WI38 (cell line): ENCODE measurements at regions not wholly inside any gene's neighbourhood (a gene's known extent, or its start where the extent isn't known, plus 50 kb on each side); places are given as distances from the start of the nearest gene placed in this dataset.
"Not testable (repeated sequence)": the region's sequence is repeated elsewhere in the genome, so short reads cannot be mapped to it uniquely, and the experiment has no call there.

Experiments
- H3K4me3 ChIP-seq: 2 replicates; pipeline ENCODE4 v1.5.1; 2011; ENCODE audit warnings: low read depth, mild to moderate bottlenecking, control low read depth, low read length
- TF ChIP-seq, protein P1 (sequence below): IDR thresholded peaks from 2 replicates; pipeline ENCODE4 v1.5.1; 2012; ENCODE audit warnings: low read depth, mild to moderate bottlenecking, control low read depth, low read length

DNA sequence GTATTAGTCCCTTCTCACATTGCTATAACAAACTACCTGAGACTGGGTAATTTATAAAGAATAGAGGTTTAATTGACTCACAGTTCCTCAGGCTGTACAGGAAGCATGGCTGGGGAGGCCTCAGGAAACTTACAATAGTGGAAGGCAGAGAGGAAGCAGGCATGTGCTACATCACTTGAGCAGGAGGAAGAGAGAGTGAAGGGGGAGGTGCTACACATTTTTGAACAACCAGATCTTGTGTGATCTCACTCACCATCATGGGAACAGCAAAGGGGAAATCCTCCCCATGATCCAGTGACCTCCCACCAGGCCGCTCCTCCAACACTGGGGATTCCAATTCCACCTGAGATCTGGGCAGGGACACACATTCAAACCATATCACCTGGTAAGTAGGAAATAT is 630.6 kb downstream of the QKI start:
- TF ChIP-seq, protein P1, sequence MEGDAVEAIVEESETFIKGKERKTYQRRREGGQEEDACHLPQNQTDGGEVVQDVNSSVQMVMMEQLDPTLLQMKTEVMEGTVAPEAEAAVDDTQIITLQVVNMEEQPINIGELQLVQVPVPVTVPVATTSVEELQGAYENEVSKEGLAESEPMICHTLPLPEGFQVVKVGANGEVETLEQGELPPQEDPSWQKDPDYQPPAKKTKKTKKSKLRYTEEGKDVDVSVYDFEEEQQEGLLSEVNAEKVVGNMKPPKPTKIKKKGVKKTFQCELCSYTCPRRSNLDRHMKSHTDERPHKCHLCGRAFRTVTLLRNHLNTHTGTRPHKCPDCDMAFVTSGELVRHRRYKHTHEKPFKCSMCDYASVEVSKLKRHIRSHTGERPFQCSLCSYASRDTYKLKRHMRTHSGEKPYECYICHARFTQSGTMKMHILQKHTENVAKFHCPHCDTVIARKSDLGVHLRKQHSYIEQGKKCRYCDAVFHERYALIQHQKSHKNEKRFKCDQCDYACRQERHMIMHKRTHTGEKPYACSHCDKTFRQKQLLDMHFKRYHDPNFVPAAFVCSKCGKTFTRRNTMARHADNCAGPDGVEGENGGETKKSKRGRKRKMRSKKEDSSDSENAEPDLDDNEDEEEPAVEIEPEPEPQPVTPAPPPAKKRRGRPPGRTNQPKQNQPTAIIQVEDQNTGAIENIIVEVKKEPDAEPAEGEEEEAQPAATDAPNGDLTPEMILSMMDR, result no peak
- H3K4me3 ChIP-seq, result no peak overlapping the region

DNA sequence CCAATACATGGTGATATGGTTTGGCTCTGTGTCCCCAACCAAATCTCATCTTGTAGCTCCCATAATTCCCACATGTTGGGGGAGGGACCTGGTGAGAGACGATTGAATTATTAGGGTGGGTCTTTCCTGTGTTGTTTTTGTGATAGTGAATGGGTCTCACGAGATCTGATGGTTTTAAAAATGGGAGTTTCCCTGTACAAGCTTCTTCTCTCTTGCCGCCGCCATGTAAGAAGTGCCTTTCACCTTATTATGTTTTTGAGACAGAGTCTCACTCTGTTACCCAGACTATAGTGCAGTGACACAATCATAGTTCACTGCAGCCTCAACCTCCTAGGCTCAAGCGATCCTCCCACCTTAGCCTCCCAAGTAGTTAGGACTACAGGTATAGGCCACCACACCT is 629.1 kb downstream of the QKI start:
- H3K4me3 ChIP-seq, result not testable (repeated sequence)

DNA sequence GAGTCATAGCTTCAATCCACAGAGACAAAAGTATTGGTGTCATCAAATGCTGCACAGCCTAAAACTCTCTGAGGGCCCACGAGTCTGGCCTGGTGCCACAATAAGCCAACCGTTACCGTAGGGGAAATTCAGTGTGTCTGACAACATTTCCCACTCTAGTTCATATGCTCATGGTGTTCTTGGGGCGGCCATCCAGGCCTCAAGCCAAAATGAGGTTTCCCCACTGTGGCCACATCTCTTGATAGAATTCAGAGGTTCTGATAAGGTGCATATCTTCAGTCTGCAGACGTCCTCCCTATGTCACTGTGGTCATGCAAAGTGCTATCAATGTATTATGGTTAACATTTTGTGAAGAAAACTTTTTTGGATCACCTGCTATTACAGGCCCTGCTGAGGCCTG is 627.7 kb downstream of the QKI start:
- TF ChIP-seq, protein P1, result no peak
- H3K4me3 ChIP-seq, result no peak overlapping the region

DNA sequence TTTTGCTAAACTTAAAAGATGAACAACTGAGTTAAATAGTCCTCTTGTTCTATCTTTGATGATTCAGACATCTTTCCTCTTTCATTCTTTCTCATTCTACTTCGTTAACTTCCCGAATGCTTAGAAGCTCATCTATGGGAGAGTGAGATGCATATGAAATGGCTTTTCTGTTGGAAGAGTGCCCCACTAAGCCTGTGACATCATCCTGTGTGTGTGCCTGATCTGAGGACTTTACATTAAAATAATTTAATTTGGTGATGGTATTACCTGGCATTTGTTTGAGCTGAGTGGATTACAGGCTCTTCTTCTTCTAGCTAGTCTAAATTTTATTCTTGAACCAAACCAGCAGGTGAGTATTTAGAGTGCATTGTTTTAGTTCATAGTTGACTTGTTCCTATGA is 626.5 kb downstream of the QKI start:
- TF ChIP-seq, protein P1, result no peak
- H3K4me3 ChIP-seq, result no peak overlapping the region

DNA sequence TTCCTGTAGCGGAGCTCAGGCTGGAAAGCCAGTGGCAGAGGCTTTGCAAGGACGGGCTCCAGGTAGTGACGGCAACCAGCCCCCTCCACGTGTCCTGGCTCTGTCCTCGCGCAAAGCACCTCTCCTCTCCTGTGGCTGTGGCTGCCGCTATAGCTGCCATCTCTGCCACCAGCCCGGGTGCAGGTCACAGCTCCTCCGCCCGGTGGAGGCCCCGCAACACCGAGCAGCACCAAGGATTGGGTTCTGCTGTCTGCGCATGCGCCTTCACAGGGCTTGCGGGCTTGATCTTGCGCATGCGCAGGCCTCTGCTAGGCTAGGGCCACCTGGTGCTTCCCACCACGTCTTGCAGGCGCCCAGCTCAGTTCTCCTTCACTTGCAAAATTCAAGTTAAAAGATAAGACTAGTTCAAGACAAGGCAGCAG is 625.4 kb downstream of the QKI start:
- TF ChIP-seq, protein P1, result no peak
- H3K4me3 ChIP-seq, result no peak overlapping the region

DNA sequence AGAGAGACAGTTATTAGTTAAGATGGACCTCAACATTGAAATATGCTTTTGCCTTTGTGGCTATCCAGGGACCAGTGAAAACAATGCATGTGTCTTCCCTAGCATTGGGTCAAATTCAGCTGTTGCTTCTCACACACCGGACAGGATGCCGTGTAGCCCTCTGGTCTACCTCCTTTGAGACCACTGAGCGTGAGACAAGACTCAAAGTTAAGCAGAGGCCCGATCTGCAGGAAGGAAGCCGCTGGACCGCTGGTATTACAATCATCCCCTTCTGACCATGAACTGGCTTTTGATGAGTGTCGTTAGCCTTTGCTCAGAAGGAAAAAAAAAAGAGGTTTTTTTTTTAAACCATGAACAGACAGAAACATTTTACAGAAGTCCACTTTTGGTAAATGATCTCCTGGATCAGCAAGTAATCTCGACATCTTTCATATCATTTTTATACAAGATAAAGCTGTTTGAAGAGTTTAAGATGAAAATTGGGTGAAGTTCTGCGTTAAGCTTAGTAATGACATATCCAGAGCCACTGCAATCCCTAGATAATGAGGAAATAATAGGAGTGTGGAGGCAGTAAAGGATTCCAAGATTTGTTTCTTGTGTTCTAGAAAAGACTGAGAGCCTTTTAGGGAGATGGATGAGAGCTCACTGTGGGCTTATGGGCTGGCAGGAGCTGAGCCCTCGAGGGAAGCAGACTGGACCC is 622.8 kb downstream of the QKI start:
- H3K4me3 ChIP-seq, result no peak overlapping the region
- TF ChIP-seq, protein P1, result no peak

DNA sequence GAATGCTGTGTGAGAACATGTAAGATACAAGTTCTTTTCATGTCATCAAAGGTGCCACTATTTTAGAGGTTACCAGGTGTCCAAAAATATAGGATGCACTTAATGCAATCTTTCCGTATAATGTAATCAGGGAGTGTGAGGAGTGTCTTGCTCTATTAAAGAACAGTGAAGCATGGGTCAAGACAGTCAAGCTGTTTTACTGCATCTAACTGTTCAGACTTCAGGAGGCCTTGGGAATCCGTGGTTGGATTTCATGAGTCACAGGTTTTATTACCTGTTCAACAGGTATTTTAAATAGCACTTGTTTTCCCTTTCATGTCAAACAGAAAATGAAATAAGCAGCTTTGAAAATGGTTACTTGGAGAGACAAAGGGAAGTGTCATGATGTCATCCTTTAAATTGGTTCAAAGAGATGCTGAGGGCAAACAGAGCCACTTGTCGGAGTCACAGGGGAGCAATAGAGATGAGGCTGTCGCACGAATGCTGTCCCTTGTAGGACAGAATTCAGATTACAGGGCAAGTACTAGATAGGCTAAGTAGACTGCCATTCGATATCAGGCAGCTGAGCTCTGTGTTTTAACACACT is 621.5 kb downstream of the QKI start:
- TF ChIP-seq, protein P1, result no peak
- no peak overlapping the region for H3K4me3 ChIP-seq
